Activated CD4-positive, alpha-beta T cell treated with anti-CD3 and anti-CD28 coated beads, Interleukin-2, amount 50 U/mL, for 24 hours (primary cell): ENCODE measurements at regions not wholly inside any gene's neighbourhood (a gene's known extent, or its start where the extent isn't known, plus 50 kb on each side); places are given as distances from the start of the nearest gene placed in this dataset.
"Not testable (repeated sequence)": the region's sequence is repeated elsewhere in the genome, so short reads cannot be mapped to it uniquely, and the experiment has no call there.

Experiments
- DNase-seq, 2 donors: peaks; one replicate each; pipeline ENCODE4 v3.0.0-alpha.2; 2020; ENCODE audit warnings: low read depth in 1 of 2, low spot score in 1 of 2

DNA sequence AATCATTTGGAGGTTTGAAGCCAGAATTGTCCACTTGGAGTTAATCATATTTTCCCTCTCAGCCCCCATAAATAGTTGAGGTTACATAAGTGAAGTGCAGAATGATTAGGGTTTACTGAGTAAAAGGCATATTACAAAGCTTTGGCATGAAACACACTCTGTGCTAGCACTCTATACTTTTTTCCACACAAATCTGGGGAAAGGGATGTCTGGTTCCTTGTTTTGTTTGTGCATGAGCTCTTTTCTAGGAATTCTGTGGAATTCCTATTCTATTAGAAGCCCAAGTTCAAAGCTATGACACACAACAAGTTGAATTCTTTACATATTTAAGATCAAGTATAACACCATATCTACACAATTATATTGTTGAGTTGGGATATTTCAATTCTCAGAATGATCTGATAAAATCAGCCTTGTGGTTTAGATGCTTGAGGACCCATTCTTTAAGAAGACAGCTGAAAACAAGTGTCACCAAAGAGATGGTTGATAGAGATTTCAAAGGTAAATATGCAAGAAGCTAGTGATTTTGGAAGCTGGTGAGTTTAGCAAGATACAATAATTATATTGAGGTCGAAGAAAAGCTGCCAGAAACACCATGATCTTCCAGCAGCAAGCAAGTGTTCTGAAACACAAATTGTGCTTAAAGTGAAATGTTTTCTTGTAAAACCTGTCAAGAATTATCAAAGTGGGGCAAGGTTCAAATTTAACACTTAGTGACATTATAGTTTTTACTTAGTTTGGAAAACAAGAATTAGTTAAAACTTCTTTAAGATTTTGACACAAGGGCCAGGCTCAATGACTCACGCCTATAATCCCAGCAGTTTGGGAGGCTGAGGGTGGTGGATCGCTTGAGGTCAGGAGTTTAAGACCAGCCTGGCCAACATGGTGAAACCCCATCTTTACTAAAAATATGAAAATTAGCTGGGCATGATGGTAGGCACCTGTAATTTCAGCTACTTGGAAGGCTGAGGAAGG, 122.6 kb downstream of the INHBA start:
- no peak for DNase-seq

DNA sequence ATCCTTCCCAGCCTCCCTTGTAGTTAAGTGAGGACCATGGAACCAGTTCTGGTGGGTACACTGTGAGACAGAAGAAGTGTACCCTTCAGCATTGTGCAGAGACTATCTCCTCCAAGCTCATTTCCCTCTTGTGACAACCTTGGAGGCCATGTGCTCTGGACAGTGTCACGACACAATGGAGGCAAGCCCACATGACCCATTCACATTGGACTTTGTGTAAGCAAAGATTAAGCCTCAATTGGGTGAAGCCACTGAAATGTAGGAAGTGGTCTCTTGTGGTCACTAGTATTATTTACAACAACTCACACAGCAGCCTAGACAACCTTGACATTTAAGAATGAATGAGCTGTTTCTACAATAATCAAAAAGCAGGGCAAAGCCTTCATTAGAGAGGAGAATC, 124.2 kb downstream of the INHBA start:
- no peak for DNase-seq

DNA sequence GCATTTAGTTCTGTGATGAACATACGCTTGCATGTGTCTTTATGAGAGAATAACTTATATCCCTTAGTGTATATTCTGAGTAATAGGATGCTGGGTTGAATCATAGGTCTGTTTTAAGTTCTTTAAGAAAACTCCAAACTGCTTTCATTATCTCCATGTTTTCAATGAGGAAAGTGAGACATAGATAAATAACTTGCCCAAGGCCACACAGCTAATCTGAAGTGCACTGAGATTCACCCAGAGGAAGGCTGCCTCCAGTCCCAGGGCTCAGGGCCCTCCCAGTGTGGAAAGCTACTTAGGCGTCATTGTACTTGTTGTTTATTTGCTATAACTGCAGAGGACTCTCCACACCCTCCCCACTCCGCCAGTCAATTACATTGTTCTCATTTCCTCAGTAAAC, 126.7 kb downstream of the INHBA start:
- DNase-seq = no peak

DNA sequence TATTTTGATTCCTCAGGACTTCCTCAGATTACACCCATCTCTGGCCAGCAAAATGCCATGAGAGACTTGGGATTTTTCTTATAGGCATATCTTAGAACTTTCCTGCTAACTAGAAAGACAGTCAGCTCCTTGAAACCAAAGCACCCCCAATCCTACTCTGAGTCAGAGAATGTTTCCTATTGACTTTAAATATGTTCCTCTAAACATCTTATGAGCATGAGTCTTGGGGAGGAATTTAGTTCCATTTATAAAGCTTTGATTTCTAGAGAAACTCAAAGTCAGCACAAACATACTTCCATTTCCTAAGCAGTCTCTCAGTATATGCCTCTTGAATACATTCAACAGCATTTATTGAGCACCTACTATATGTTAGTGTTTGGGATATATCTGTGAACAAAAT, 128.5 kb downstream of the INHBA start:
- DNase-seq = no peak

DNA sequence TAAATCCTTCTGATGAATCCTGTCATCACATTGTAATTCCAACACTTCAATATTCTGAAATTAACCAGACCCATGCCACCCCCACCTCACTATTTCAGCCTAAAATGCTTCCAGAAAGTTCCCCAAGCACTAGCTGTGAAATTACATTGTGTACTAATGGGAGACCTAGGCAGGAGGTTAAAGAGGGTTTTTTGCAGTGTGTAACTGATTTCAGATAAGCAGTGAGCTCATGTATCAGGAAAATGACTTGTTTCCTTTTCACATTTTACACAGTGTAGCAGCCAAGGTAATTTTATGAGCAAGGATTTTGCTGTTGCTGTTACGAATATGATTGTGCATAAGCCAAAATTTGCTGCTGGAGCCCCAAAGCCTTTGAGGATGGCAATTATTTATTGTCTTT, 129.0 kb downstream of the INHBA start:
- DNase-seq = no peak

DNA sequence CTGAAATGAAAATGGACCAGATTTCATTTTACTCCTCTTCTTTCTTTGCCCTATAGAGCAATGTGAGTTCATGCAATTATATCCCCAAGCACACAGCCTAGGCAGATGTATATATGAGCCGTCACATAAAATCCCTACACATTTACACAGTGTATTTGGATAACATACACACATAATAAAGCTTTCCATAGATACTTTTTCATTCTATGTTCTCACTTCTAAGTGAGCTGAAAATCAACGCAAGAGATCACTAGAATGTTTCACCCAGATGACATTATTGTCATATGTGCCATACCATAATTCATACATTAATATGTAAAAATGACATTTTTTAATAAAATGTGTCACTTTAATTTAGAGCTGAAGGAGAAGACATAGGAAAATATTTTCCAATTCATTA, 129.4 kb downstream of the INHBA start:
- no peak for DNase-seq

DNA sequence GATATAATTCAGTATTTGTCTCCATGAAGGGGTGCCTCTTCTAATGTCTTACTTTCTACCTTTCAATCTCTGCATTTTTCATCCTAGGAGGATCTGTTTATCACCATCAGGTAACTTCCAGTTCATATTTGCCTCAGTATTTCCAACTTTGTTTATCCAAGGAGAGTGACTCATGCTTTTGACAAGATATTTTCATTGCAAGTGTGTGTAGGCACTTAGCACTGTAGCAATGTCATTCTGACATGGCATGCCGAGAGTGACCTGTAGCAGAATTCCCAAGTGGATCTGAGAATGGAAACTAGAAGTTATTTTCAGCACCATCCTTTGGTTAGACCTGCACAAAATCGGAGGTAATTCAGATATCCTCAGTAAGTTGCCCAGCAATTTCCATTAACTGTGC, 129.9 kb downstream of the INHBA start:
- DNase-seq = no peak

DNA sequence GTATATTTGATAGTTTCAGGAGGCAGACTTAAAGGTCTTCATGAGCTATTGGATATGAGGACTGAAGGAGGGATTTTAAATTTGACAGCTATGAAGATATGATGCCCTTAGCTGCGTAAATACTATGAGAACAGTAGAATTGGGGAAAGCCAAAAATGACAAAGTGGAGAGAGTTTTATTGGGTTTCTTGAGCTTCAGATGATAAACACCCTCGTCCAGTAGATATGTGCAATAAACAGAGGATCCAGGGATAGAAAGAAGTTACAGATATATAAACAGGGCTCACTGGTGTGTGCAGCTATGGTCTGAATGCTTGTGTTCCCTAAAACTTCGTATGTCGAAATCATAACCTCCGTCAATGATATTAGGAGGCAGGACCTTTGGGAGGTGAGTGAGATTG, 131.3 kb downstream of the INHBA start:
- DNase-seq = no peak

DNA sequence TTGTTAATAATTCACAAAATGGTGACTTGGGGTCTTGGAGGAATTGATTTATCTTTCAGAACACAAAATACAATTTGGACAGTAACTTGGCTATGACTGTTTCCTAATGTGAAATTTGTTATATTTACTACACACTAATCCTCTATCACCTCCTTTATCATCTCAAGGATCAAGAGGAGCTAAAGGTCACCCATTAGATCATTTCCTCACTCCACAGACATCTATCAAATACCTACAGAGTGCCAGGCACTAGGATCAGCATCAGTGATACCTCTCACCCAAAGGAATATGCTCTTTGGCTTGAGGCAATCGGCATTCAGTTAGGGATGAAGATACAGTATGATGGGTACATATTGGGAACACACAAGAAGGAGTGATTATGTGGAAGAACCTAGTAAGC, 132.1 kb downstream of the INHBA start:
- DNase-seq = no peak

DNA sequence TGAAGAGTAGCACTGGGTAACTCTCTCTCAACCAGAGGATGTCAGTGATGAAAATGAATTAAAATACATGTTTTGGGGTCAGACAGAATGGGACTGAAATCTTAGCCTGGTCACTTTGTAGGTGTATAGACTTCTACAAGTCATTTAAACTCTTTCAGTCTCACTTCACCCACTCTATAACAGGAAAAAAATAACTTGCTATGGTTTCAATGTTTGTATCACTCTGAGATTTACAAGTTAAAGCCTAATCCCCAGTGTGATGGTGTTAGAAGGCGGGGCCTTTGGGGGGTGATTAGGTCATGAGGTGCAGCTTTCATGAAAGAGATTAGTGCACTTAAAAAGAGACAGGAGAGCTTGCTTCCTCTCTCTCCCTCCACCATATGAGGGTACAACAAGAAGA, 134.8 kb downstream of the INHBA start:
- no peak for DNase-seq

DNA sequence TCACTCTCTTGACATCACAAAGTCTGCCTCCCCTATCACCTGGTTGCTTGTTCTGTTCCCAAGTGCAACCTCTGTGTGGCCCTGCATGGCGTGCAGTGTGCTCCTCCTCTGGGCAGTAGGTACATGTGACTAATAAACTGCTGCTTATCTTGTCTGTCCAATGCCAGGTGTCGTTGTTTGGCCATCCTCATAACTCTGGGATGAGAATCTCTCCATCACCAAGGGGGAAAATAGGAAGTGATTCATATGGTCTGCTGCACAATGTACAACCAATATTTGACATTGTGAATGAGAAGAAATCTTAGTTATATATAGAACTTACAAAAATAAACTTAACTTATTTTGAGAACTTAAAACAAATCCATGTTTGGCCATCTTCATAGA, 135.2 kb downstream of the INHBA start:
- no peak for DNase-seq

DNA sequence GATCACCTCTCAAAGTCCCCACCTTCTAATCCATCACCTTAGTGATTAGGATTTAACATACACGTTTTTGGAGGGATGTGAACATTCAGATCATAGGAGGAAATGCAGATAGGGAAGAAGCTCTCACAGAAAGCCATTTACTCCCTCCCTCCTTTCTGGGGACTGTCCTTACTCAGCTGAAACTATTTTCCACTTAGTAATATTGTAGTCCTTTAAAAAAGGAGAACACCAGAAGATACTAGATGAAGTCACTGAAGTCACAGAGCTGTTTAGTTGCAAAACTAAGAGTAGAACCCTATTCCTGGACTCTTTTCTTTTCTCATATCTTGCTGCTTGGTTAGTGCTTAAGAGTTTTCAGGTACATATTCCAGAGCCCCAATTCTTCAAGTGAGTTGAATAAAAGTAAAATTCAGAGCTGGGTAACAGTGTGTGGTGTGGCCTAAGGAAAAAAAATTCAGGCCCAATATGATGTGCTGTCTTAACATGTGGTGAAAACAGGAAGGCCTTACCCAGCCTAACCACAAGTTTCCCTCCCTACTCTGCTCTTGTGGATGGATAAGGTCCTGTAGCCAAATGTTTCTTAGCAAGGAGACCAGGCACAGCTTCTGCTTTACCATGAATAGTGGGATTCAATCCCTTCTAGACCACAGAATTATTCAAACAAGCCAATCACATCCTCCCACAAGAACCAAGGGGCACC, 135.7 kb downstream of the INHBA start:
- DNase-seq = no peak

DNA sequence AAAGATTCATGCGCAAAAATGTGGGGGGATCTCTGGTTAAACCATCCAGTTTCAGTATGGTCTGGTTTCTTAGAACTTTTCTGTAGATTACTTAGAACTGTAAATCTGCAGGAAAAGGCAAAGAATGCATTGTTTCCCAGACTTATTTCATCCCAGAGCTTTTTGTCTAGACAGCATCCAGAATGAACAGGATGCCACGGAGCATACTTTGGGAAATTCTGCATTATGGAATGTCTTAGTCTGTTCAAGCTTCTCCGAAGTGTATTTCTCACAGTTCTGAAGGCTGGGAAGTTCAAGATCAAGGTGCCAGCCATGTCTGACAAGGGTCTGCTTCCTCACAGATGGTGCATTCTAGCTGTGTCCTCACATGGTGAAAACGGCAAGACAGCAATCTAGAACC, 136.3 kb downstream of the INHBA start:
- no peak for DNase-seq

DNA sequence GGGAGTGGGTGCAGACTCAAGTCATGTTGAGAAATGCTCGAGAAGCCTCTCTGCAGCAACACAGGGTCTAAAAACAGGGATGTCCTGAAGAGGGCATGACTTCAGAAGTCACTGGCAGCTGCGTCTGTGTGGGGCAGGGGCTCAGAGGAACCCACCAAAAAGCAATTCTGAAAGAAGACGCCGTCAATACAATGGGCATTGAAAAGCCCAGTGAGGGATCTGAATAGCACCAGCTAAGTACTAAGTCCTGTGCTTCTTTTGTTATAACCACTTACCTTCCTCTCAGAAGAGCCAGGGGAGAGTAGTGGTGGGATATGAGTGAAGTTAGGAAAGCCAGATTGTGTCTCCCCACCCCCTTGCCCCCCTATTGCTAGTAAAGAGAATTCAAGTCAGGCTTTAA, 137.2 kb downstream of the INHBA start:
- DNase-seq = no peak

DNA sequence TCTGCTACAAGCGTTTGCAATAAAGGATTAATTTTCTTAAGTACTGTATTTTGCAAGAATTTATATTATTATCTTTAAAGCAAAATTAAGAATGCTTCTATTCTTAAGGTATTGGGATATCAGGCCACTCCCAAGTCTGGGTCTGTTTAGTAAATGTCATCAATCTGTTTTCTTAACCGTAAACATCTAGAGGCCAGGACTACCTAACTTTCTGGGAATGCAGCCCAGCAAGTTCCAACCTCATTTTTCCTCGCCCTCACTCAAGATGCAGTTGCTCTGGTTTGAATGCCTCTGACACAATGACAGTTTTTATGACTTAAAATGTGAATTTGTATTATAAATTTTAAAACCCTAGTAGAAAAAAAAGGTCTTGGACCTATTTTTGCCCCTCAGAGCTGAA, 143.5 kb downstream of the INHBA start:
- no peak for DNase-seq

DNA sequence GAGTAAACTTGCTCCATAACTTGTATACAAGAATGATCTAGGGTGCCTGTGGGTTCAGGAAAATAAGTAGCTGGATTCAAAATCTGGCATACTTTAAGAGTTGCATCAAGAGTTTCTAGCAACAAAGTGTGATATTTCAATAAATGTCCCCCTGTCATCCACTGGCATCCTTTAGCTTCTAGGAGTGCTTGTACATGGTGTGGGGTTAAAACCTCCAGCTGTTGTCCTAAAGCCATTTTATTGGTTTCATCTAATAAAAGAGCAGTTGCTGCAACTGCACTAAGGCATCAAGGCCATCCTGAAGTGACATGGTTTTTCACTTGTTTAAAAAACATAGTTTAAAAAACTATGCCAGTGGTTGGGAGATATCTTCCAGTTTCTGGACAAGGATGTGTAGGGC, 148.4 kb downstream of the INHBA start:
- no peak for DNase-seq

DNA sequence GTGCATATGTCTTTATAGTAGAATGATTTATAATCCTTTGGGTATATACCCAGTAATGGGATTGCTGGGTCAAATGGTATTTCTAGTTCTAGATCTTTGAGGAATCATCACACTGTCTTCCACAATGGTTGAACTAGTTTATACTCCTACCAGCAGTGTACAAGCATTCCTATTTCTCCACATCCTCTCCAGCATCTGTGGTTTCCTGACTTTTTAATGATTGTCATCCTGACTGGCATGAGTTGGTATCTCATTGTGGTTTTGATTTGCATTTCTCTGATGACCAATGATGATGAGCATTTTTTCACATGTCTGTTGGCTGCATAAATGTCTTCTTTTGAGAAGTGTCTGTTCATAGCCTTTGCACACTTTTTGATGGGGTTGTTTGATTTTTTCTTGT, 152.8 kb downstream of the INHBA start:
- DNase-seq = not testable (repeated sequence)

DNA sequence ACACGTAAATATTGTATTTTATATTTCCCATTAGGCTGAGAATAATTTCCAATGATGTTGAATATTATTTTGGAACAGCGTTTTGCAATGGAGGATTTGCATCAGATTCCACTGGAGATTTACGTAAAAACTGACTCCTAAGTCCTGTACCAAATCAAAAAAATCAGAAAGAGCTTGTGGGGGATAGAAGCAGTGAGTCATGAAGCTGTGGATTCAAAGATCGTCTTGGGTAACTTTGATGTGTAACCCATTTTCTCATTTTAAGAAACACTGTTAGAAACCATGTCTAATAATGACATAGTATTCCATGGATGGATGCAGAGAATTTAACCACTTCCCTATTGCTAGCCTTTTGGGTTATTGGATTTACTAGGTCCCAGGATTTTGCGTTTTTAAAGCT, 158.6 kb downstream of the INHBA start:
- no peak for DNase-seq

DNA sequence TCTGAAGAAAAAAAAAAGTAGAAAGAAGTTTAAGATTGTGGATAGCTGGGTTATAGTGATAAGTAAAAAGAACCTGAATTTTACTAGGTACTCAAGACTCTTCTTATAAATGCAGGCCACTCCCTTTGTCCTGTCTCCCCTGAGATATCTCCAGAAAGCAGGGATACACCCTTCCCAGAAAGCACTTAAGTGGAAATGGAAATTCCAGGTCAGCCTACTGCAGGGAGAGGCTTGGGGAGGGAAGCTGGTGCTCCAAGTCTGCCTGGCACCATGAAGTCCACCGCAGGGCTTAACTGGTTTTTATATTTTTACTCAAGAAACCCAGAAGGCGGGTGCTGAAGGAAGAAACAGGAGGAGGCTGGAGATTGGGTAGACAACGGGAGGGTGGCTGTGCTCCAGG, 162.3 kb downstream of the INHBA start:
- no peak for DNase-seq

DNA sequence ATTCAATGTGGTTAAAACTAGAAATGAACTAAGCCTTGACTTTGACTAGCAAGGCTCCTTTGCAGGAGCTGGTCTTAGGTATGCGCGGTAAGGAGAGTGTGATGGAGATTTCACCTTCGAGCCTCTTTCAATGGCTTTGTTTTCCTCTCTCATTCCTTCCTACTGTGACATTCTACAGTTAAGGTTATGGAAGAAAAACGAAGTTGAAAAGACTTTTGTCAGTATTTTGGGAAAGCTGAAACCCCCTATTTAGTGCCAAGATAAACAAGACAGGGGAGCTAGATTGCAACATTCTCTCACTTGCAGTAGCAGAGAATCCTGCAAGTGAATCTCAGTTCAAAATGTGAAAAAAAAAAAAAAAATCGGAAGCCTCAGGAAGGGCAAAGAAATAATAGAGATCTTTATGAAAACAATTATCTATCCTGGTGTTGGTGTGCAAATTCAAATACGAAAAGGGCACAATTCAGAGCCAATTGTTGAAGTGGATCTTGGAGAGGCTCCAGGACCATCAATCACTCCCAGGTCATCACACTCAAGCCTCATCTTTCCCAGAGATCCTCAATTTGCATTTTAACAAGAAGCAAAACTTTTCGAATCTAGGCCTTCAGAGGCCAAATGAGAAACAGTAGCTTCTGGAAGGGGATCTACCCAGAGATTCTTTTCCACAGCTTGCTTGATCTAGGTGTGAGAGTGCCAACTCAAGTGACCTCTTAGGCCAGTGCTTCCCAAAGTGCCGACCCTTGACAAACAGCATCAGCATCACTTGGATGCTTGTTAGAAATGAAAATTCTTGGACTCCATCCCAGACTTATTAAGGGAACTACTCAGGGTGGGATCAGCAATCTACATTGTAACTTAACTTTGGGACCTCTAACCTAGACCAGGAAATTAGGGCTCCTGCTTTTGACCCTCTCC, 163.8 kb downstream of the INHBA start:
- no peak for DNase-seq

DNA sequence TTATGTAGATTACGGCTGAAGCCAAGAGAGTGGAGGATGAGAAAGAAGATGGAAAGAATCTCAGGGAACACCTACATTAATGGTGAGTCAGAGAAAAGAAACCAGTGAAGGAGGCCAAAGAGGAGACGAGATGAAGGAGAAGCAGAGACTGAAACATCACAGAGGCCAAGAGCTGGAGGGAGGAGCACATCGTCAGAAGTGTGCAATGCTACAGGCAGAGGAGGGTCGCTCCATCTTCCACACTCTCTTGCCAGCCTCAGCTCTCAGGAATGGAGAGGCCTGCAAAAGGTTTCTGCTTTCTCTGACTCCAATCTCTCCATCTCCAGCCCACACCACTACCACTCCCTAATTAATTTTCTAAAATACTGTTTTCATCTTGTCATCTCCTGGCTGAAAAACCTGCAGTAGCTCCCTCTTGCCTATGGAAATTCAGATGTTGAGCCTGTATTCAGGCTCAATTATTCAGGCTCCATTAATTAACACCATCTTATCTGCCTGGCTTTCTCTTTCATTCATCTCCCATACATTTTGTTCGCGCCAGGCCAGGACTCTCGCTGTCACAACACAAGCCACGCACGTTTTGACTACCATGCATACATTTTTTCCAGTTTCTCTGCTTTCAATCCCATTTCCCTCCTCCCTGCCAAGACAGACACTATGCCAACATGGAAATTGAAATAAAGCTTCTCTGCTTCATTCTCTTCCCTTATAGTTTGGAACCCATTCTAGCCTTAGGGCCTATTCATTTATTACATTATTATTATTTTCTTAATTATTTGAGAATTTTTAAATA, 165.8 kb downstream of the INHBA start:
- DNase-seq = no peak
